ENCODE measurements at regions not wholly inside any gene's neighbourhood (a gene's known extent, or its start where the extent isn't known, plus 50 kb on each side); places are given as distances from the start of the nearest gene placed in this dataset.

GRCh38 chr12:130258863-130259262, 78.8 kb upstream of the PIWIL1 start:
- TF ChIP-seq TAF1 (conservative IDR thresholded peaks at IDR 0.05) (no peak), FOXA2 (IDR thresholded peaks at IDR 0.05) (no peak), CTCF (IDR thresholded peaks at IDR 0.05; ENCODE audit: low read depth, low read length, missing input control) (no peak), SP1 (IDR thresholded peaks at IDR 0.05) (no peak)
